ENCODE measurements at regions not wholly inside any gene's neighbourhood (a gene's known extent, or its start where the extent isn't known, plus 50 kb on each side); places are given as distances from the start of the nearest gene placed in this dataset.

GRCh38 chr9:135252980-135253304 lies 165.5 kb downstream of the OLFM1 start:
- Histone ChIP-seq H3K4me3 (replicated peaks; ENCODE audit: insufficient read depth, low read length) (no peak overlapping the region), H3K27me3 (ENCODE audit: insufficient read depth, poor library complexity, severe bottlenecking) (peaks cover 8% of the 10 kb centered on the region), H3K27ac (replicated peaks) (no peak overlapping the region)
- no peak for DNase-seq (ENCODE audit: low read depth in 1 of 2, low spot score in 1 of 2)
- no peak for TF ChIP-seq REST (IDR thresholded peaks at IDR 0.05; ENCODE audit: insufficient replicate concordance, low read depth)
- no peak for TF ChIP-seq SPI1 (IDR thresholded peaks at IDR 0.05; ENCODE audit: borderline replicate concordance, low read depth)
- no peak for TF ChIP-seq CTCF (IDR thresholded peaks at IDR 0.05; ENCODE audit: insufficient read depth, low read length)
- TF ChIP-seq POLR2AphosphoS5 (IDR thresholded peaks at IDR 0.05; ENCODE audit: low read depth), result no peak
- no peak for TF ChIP-seq GABPA (IDR thresholded peaks at IDR 0.05; ENCODE audit: low read depth)

GRCh38 chr9:135253305-135254004 lies 166.0 kb downstream of the OLFM1 start:
- H3K27ac ChIP-seq (replicated peaks), result no peak overlapping the region
- DNase-seq (ENCODE audit: low read depth in 1 of 2, low spot score in 1 of 2), result no peak
- H3K4me3 ChIP-seq (replicated peaks; ENCODE audit: insufficient read depth, low read length), result no peak overlapping the region
- H3K27me3 ChIP-seq (ENCODE audit: insufficient read depth, poor library complexity, severe bottlenecking), result peaks cover 8% of the 10 kb centered on the region
- no peak for TF ChIP-seq GABPA (IDR thresholded peaks at IDR 0.05; ENCODE audit: low read depth)
- TF ChIP-seq CTCF (IDR thresholded peaks at IDR 0.05; ENCODE audit: insufficient read depth, low read length), result no peak
- TF ChIP-seq POLR2AphosphoS5 (IDR thresholded peaks at IDR 0.05; ENCODE audit: low read depth), result no peak
- TF ChIP-seq REST (IDR thresholded peaks at IDR 0.05; ENCODE audit: insufficient replicate concordance, low read depth), result no peak
- no peak for TF ChIP-seq SPI1 (IDR thresholded peaks at IDR 0.05; ENCODE audit: borderline replicate concordance, low read depth)

GRCh38 chr9:135254176-135255032 lies 166.9 kb downstream of the OLFM1 start:
- H3K27me3 ChIP-seq (ENCODE audit: insufficient read depth, poor library complexity, severe bottlenecking), result peaks cover 8% of the 10 kb centered on the region

More at GRCh38 chr9:135254176-135255032, 166.9 kb downstream of the OLFM1 start:
- Histone ChIP-seq H3K4me3 (replicated peaks; ENCODE audit: insufficient read depth, low read length) (no peak overlapping the region), H3K27ac (replicated peaks) (no peak overlapping the region)
- TF ChIP-seq CTCF (IDR thresholded peaks at IDR 0.05; ENCODE audit: insufficient read depth, low read length), result no peak
- TF ChIP-seq GABPA (IDR thresholded peaks at IDR 0.05; ENCODE audit: low read depth), result no peak
- no peak for TF ChIP-seq SPI1 (IDR thresholded peaks at IDR 0.05; ENCODE audit: borderline replicate concordance, low read depth)
- no peak for TF ChIP-seq POLR2AphosphoS5 (IDR thresholded peaks at IDR 0.05; ENCODE audit: low read depth)
- TF ChIP-seq REST (IDR thresholded peaks at IDR 0.05; ENCODE audit: insufficient replicate concordance, low read depth), result no peak
- no peak for DNase-seq (ENCODE audit: low read depth in 1 of 2, low spot score in 1 of 2)
